ENCODE measurements at regions not wholly inside any gene's neighbourhood (a gene's known extent, or its start where the extent isn't known, plus 50 kb on each side); places are given as distances from the start of the nearest gene placed in this dataset.

DNA sequence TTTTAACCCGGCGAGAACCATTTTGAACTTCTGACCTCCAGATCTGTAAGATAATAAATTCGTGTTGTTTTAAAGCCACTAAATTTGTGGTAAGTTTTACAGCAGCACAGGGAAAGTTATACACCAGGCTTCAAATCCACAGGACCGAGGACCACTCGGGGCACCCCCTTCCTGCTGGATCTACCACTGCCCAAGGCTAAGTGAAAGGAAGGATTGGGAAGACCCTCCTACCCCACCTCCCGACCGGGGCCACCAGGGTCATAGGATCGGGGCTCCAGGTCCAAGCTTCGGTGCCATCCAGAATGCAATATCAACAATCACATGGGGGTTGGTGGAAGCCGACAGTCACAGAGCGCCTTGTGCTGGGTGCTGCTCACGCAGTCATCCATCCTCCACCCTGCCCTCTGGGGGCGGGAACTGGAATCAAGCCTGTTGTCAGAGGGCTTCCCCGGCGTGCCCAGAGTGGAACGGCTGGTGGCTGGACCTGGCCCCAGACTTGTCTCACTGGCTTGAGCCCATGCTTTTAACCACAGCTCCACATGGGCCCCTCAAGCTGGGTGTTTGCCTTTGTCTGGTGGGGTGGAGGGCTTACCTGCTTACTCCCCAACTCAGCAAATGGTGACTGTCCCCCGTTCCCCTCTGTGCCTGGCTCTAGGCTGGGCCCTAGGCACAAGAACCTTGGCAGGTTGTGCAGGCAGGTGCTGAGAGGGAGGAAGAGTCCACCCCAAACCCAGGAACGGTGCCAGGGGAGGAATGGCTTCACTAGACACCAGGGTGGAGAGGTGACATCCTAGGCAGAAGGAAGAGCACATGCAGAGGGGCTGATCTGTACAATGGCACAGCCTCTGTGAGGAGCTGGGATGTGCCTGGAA is 180.3 kb upstream of the RTL1 start:
- H3K27ac ChIP-seq (ENCODE audit: low read depth, low read length, poor library complexity, severe bottlenecking), result no peak overlapping the region
- peak; percentile 42 for DNase-seq (ENCODE audit: low spot score)
- intact Hi-C loops (cut with micrococcal nuclease; ENCODE audit: unreplicated experiment), result no loop called here
- ChIA-PET POLR2A (ENCODE audit: low non-redundant PET) (no interaction called here), CTCF (no interaction called here)
- H3K4me3 ChIP-seq (ENCODE audit: low read depth, low read length, poor library complexity, severe bottlenecking), result no peak overlapping the region
- no TSS peak for BruUV-seq (replicated peaks)
- no peak for TF ChIP-seq EZH2 (IDR thresholded peaks at IDR 0.05; ENCODE audit: borderline replicate concordance, low read depth, low read length, poor library complexity, severe bottlenecking)
- TF ChIP-seq, protein P1, sequence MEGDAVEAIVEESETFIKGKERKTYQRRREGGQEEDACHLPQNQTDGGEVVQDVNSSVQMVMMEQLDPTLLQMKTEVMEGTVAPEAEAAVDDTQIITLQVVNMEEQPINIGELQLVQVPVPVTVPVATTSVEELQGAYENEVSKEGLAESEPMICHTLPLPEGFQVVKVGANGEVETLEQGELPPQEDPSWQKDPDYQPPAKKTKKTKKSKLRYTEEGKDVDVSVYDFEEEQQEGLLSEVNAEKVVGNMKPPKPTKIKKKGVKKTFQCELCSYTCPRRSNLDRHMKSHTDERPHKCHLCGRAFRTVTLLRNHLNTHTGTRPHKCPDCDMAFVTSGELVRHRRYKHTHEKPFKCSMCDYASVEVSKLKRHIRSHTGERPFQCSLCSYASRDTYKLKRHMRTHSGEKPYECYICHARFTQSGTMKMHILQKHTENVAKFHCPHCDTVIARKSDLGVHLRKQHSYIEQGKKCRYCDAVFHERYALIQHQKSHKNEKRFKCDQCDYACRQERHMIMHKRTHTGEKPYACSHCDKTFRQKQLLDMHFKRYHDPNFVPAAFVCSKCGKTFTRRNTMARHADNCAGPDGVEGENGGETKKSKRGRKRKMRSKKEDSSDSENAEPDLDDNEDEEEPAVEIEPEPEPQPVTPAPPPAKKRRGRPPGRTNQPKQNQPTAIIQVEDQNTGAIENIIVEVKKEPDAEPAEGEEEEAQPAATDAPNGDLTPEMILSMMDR (conservative IDR thresholded peaks at IDR 0.05; ENCODE audit: low read depth, low read length), result peak; percentile 53
- no peaks in the 10 kb centered on the region for H3K4me1 ChIP-seq (ENCODE audit: insufficient read depth, low read length, poor library complexity, severe bottlenecking)
- no peaks in the 10 kb centered on the region for H3K9me3 ChIP-seq (ENCODE audit: low read depth, low read length, poor library complexity, severe bottlenecking)
- H3K27me3 ChIP-seq (replicated peaks; ENCODE audit: insufficient read depth, low read depth, low read length, poor library complexity), result no peaks in the 10 kb centered on the region
- H3K36me3 ChIP-seq (ENCODE audit: insufficient read depth, low read length, poor library complexity, severe bottlenecking), result no peaks in the 10 kb centered on the region

DNA sequence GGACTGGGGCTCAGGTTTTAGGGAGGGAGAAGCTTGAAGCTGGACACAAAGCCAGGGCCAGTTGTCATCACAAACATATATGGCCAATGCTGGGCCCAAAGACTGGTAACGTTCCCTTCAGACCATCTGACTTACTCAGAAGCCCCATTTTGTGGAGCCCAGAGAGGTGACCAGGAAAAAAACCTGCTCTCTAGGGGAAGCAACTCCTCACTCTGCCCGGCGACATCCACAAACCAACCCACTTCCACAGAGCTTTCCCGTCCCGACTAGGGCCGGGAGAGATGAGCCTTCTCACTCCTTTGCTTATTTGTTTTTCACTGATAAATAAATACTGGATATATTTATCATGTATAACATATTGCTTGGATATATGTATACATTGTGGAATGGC is 180.9 kb upstream of the RTL1 start:
- H3K36me3 ChIP-seq (ENCODE audit: insufficient read depth, low read length, poor library complexity, severe bottlenecking), result no peaks in the 10 kb centered on the region
- H3K9me3 ChIP-seq (ENCODE audit: low read depth, low read length, poor library complexity, severe bottlenecking), result no peaks in the 10 kb centered on the region
- POLR2A ChIA-PET (ENCODE audit: low non-redundant PET), result no interaction called here
- intact Hi-C loops (cut with micrococcal nuclease; ENCODE audit: unreplicated experiment), result no loop called here
- no peak for DNase-seq (ENCODE audit: low spot score)
- BruUV-seq (replicated peaks), result no TSS peak
- no peaks in the 10 kb centered on the region for H3K4me1 ChIP-seq (ENCODE audit: insufficient read depth, low read length, poor library complexity, severe bottlenecking)
- TF ChIP-seq, protein P1 (conservative IDR thresholded peaks at IDR 0.05; ENCODE audit: low read depth, low read length), result no peak
- no peak for TF ChIP-seq EZH2 (IDR thresholded peaks at IDR 0.05; ENCODE audit: borderline replicate concordance, low read depth, low read length, poor library complexity, severe bottlenecking)
- H3K27me3 ChIP-seq (replicated peaks; ENCODE audit: insufficient read depth, low read depth, low read length, poor library complexity), result no peaks in the 10 kb centered on the region
- no peak overlapping the region for H3K4me3 ChIP-seq (ENCODE audit: low read depth, low read length, poor library complexity, severe bottlenecking)
- CTCF ChIA-PET, result no interaction called here
- no peak overlapping the region for H3K27ac ChIP-seq (ENCODE audit: low read depth, low read length, poor library complexity, severe bottlenecking)

DNA sequence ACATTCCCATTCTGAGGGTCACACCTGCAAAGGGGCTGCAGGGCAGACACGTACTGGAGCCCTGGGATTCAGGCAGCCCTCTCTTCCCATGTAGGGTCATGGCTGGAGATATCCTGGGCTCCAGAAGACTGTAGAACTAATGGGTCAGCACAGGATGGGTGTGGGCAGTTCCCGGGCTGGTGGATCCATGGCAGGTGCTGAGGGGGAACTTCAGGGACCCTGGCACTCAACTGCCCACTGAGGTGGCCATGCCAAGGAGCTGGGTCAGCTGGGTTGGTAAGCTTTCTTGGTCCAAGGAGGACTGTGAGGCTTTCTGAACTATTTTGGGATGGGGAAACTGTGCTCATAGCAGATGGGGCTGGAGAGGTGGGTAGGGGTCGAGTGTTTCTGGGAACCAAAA is 183.4 kb upstream of the RTL1 start:
- no TSS peak for BruUV-seq (replicated peaks)
- intact Hi-C loops (cut with micrococcal nuclease; ENCODE audit: unreplicated experiment), result no loop called here
- no peak for TF ChIP-seq EZH2 (IDR thresholded peaks at IDR 0.05; ENCODE audit: borderline replicate concordance, low read depth, low read length, poor library complexity, severe bottlenecking)
- TF ChIP-seq, protein P1 (conservative IDR thresholded peaks at IDR 0.05; ENCODE audit: low read depth, low read length), result no peak
- no peak for DNase-seq (ENCODE audit: low spot score)
- H3K4me3 ChIP-seq (ENCODE audit: low read depth, low read length, poor library complexity, severe bottlenecking), result no peak overlapping the region
- POLR2A ChIA-PET (ENCODE audit: low non-redundant PET), result no interaction called here
- H3K9me3 ChIP-seq (ENCODE audit: low read depth, low read length, poor library complexity, severe bottlenecking), result no peaks in the 10 kb centered on the region
- H3K36me3 ChIP-seq (ENCODE audit: insufficient read depth, low read length, poor library complexity, severe bottlenecking), result no peaks in the 10 kb centered on the region
- H3K27ac ChIP-seq (ENCODE audit: low read depth, low read length, poor library complexity, severe bottlenecking), result no peak overlapping the region
- CTCF ChIA-PET, result no interaction called here
- H3K4me1 ChIP-seq (ENCODE audit: insufficient read depth, low read length, poor library complexity, severe bottlenecking), result no peaks in the 10 kb centered on the region
- H3K27me3 ChIP-seq (replicated peaks; ENCODE audit: insufficient read depth, low read depth, low read length, poor library complexity), result no peaks in the 10 kb centered on the region

Measured in A673 (cell line).